Liver (tissue), 3 donors: ENCODE measurements at regions not wholly inside any gene's neighbourhood (a gene's known extent, or its start where the extent isn't known, plus 50 kb on each side); places are given as distances from the start of the nearest gene placed in this dataset.

Experiments used
- ATF3 ChIP-seq: IDR thresholded peaks from 2 replicates; pipeline ENCODE4 v1.6.1; 2016; ENCODE audit warnings: antibody characterized with exemption
- CTCF ChIP-seq: fragments of 150-350 bp; IDR thresholded peaks from 2 replicates; pipeline ENCODE4 v1.5.1; 2017; ENCODE audit warnings: improper control_type of control experiment, low read depth, low read length; ENCODE audit not compliant: missing input control
- GABPA ChIP-seq, 2 donors: IDR thresholded peaks in 1 of 2; conservative IDR thresholded peaks in 1 of 2; 2 replicates each; pipeline ENCODE4 v1.6.1; 2016; ENCODE audit warnings: antibody characterized with exemption in 2 of 2, mild to moderate bottlenecking in 1 of 2, moderate library complexity in 1 of 2
- HNF4A ChIP-seq, 2 donors: conservative IDR thresholded peaks; 2 replicates each; pipeline ENCODE4 v1.6.1; 2016; ENCODE audit warnings: antibody characterized with exemption in 2 of 2, mild to moderate bottlenecking in 2 of 2
- JUND ChIP-seq, 2 donors: IDR thresholded peaks; 2 replicates each; pipeline ENCODE4 v1.6.1; 2016; ENCODE audit warnings: antibody characterized with exemption in 2 of 2
- MAX ChIP-seq: IDR thresholded peaks from 2 replicates; pipeline ENCODE4 v1.6.1; 2016; ENCODE audit warnings: antibody characterized with exemption
- REST ChIP-seq: IDR thresholded peaks from 2 replicates; pipeline ENCODE4 v1.6.1; 2016; ENCODE audit warnings: antibody characterized with exemption, mild to moderate bottlenecking
- SP1 ChIP-seq: IDR thresholded peaks from 2 replicates; pipeline ENCODE4 v1.6.1; 2018; ENCODE audit warnings: antibody characterized with exemption, mild to moderate bottlenecking
- TAF1 ChIP-seq: conservative IDR thresholded peaks from 2 replicates; pipeline ENCODE4 v1.6.1; 2016; ENCODE audit warnings: antibody characterized with exemption, mild to moderate bottlenecking
- YY1 ChIP-seq: IDR thresholded peaks from 2 replicates; pipeline ENCODE4 v1.6.1; 2016; ENCODE audit warnings: antibody characterized with exemption, mild to moderate bottlenecking
- ZBTB33 ChIP-seq: IDR thresholded peaks from 2 replicates; pipeline ENCODE4 v1.6.1; 2016; ENCODE audit warnings: antibody characterized with exemption
- donor health status: healthy.
- donor health status: healthy.

GRCh38 chr6:140025171-140025570, 650.7 kb upstream of the CITED2 start:
- TF ChIP-seq CTCF: no peak
- no peak for TF ChIP-seq GABPA (IDR thresholded peaks at IDR 0.05 in 1 of 2, conservative IDR thresholded peaks at IDR 0.05 in 1 of 2)
- no peak for TF ChIP-seq ZBTB33
- TF ChIP-seq JUND (IDR thresholded peaks at IDR 0.05): no peak
- TF ChIP-seq MAX: no peak
- no peak for TF ChIP-seq HNF4A (conservative IDR thresholded peaks at IDR 0.05)
- no peak for TF ChIP-seq REST
- TF ChIP-seq SP1: no peak
- no peak for TF ChIP-seq TAF1
- no peak for TF ChIP-seq ATF3
- TF ChIP-seq YY1: no peak
